HG03060 (cell line): ENCODE measurements at regions not wholly inside any gene's neighbourhood (a gene's known extent, or its start where the extent isn't known, plus 50 kb on each side); places are given as distances from the start of the nearest gene placed in this dataset.

Experiments used
- ATAC-seq: cut with Tn5 transposase; IDR thresholded peaks from one replicate; pipeline ENCODE4 v1.9.1; 2021; ENCODE audit warnings: low read depth, moderate number of reproducible peaks; ENCODE audit not compliant: unreplicated experiment

GRCh38 chr14:34003691-34004090 lies 52.8 kb upstream of the EGLN3 start:
- no peak for ATAC-seq

GRCh38 chr14:34003082-34003668 lies 52.3 kb upstream of the EGLN3 start:
- no peak for ATAC-seq
